NAMALWA (cell line): ENCODE measurements at regions not wholly inside any gene's neighbourhood (a gene's known extent, or its start where the extent isn't known, plus 50 kb on each side); places are given as distances from the start of the nearest gene placed in this dataset.
"Not testable (repeated sequence)": the region's sequence is repeated elsewhere in the genome, so short reads cannot be mapped to it uniquely, and the experiment has no call there.

Experiments
- DNase-seq: peaks from one replicate; pipeline ENCODE4 v3.0.0-alpha.2; 2015; ENCODE audit warnings: low spot score

GRCh38 chr16:50449800-50450199 is 81.0 kb upstream of the BRD7 start:
- DNase-seq = no peak

DNA sequence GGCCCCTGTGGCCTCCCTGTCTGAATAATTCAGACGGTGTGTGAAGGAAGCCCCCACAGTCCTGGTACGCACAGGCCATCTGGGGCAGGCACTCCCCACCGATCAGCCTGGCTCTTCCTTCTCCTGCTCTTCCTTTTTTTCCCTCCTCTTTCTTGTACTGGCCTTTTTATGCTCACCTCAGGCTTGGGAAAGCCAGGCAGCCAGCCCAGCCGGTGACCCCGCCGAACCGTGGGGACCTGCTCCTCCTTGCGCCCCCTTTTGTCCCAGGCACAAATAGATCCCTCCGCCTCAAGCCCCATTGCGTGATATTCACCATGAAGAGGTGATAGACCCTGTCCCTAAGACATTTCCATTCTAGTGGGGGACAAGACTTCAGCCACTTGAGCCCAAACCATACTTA is 80.2 kb upstream of the BRD7 start:
- no peak for DNase-seq

GRCh38 chr16:50448522-50448921 is 79.7 kb upstream of the BRD7 start:
- no peak for DNase-seq

- not testable (repeated sequence) for DNase-seq
Measured at GRCh38 chr16:50447386-50447785, 78.6 kb upstream of the BRD7 start.

DNA sequence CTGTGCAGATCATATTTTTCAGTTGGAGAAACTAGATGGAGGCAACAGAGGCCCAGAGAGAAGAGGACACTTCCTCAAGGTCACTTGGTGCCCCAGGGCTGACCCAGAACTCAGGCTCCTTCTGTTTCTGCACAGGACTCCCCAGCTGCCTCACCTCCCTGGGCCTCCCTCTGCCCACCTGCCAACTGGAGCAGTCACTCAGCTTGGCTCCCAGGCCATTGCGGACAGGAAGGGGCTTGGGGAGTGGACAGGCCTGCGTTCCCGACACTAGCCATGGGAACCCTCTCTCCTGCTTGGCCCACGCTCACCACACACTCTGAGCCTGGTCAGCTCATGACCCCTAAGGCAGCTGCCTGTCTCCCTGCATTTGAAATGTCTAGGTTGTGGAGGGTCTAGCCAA is 78.1 kb upstream of the BRD7 start:
- no peak for DNase-seq

- DNase-seq = no peak
Measured at GRCh38 chr16:50445621-50446555, 77.1 kb upstream of the BRD7 start.

DNA sequence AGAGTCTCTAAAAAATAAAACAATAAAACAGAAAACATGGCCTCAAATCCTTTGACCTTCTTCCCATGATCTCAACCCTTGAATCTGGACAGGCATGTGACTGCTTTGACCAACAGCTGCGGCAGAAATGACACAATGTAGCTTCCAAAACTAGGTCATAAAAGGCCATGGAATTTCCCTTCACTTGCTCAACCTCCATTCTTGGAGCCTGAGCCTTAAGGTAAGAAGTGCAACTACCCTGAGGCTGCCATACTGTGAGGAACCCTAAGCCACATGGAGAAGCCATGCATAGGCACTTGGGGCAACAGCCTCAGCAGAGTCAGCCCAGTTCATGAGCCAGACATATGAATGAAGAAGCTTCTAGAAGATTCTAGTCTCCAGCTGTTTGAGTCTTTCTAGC is 75.7 kb upstream of the BRD7 start:
- no peak for DNase-seq

DNA sequence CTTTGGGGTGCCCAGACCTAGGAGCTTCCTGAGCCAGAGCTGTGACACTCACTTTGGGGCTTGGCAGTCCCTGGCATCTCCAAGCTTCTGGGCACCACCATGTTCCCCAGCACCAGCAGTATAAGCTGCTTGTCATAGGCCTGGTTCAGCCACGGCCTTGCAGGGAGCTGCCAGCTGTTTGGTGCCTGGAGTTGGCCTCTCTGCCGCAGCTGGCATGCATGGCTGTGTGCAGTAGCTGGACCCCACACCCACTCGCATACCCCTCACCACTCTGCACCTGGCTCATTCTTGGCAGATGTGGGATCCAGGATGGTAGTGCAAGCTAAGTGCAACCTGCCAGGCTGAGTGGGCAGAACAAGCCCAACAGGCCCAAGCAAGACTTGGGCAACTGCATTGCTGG is 73.4 kb upstream of the BRD7 start:
- DNase-seq = no peak

GRCh38 chr16:50441486-50442157 is 72.8 kb upstream of the BRD7 start:
- peak; percentile 9 for DNase-seq

DNA sequence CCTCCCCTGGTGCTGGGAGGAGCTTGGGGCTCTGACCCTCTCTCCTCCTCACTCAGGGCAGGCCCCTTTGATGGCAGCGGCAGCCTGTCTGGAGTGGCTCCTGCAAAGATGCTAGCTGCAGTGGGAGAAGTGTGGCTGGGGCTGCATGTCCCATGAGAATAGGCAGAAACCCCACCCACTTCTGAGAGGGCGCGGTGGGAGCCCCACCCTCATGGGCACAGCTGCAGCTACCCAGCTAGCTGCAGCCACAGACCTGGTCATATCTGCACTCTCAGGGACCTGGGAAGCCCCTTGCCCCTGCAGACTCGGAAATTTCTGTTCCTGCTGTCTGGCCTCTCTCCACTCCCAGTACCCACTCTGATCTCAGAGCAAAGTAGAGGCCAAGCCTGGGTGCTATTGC is 72.2 kb upstream of the BRD7 start:
- no peak for DNase-seq

- no peak for DNase-seq
Measured at GRCh38 chr16:50440531-50440930, 71.7 kb upstream of the BRD7 start.

DNA sequence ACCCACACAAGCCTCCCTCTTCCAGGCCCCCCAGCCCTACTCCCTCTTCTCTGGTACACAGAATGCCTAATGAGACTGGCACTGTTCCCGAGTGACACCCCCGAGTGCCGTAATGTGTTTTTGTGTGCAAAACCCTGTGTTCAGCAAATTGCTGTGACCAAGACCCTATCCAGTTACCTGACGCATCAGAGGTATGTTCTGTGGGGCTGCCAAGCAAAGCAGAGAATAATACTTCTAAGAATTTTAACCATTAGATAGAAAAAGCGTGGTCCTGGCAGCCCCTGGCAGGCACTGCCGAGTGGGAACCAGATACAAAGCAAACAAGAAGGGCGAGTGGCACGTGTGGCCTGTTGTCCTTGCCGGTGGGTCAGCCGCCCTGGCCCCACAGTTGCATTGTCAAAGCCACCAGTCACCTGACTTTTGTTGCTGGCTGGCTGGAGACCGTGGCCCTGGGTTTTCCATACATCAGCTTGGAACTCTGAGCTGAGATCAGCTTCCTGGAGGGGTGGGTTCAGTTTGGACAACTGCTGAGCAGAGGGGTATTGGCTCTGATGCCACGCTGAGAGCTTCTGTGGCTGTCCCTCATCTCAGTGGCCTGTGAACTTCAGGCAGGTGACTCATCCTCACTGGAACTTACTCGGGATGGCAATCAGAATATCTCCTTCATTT is 69.1 kb upstream of the BRD7 start:
- DNase-seq = no peak

DNA sequence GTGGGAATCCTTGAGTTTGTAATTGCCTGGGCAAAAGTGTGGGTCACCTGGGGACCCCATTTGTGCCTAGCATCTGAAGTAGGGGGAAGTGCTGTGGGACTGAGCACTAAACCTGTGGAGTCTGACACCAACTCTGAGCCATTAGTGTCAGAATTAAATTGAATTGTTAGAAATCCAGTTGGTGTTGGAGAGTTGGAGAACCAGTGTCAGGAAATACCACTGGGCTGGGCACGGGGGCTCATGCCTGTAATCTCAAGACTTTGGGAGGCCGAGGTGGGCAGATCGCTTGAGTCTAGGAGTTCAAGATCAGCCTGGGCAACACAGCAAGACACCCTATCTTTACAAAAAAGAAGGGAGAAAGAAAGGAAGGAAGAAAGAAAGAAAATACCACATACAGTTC is 67.5 kb upstream of the BRD7 start:
- DNase-seq = no peak

- no peak for DNase-seq
Measured at GRCh38 chr16:50434872-50435478, 66.2 kb upstream of the BRD7 start.

- no peak for DNase-seq
Measured at GRCh38 chr16:50430076-50430475, 61.3 kb upstream of the BRD7 start.

- no peak for DNase-seq
Measured at GRCh38 chr16:50428742-50429141, 60.0 kb upstream of the BRD7 start.

DNA sequence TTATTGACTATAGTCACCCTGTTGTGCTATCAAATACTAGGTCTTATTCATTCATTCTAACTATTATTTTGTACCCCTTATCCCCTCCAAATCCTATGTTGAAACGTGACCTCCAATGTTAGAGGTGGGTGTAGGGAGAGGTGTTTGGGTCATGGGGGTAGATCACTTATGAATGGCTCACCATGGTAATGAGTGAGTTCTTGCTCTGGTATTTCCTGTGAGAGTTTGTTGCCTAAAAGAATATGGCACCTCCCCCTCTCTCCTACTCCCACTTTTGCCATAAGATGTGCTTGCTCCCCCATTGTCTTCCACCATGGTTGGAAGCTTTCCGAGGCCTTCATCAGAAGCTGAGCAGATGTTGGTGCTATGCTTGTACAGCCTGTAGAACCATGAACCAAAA is 59.3 kb upstream of the BRD7 start:
- DNase-seq = no peak

DNA sequence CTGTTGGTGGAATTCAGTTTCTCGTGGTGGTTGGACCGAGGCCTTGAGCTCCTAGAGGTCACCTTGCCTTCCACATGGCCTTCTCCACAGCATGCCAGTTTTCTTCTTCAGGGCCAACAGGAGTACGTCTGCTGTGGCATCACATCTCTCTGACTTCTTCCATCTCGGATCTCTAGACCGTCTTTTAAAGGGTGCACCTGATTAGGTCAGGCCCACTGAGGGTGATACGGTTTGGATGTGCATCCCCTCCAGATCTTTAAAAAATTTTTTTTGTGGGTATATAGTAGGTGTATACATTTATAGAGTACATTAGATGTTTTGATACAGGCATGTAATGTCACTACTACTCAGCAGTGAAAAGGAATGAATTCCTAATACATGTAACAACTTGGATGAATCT is 58.3 kb upstream of the BRD7 start:
- no peak for DNase-seq

DNA sequence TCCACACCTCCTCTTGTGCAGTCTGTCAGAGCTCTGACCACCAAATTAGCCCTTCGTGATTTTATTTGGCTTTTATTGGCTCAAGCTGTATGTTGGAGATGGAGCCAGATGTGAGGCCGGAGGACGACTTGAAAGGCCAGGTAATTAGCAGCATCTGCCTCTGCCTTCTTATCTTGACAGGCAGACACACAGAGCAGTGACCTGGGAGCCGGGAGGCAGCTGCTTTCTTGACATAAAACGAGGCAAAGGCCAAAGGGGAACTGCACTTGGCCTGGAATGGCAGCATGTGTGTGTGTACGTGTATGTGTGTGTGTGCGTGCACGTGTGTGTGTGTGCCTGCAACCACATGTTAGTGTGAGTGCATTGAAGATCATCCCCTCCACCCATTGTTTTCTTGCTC is 56.9 kb upstream of the BRD7 start:
- DNase-seq = no peak

- no peak for DNase-seq
Measured at GRCh38 chr16:50425044-50425443, 56.3 kb upstream of the BRD7 start.

- DNase-seq = no peak
Measured at GRCh38 chr16:50422926-50423325, 54.1 kb upstream of the BRD7 start.

DNA sequence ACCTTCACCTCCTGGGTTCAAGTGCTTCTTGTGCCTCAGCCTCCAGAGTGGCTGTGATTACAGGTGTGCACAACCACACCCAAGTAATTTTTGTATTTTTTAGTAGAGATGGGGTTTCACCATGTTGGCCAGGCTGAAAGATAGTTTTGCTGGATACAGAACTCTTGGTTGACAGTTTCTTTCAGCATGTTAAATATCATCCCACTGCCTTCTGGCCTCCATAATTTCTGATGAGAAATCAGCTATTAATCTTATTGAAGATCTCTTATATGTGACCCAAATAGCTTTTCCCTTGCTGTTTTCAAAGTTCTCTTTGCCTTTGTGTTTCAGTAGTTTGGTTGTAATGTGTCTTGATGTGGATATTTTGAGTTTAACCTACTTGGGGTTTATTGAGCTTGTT is 50.3 kb upstream of the BRD7 start:
- no peak for DNase-seq
